Breast epithelium (tissue), 4 donors: ENCODE measurements at regions not wholly inside any gene's neighbourhood (a gene's known extent, or its start where the extent isn't known, plus 50 kb on each side); places are given as distances from the start of the nearest gene placed in this dataset.

ENCODE experiments used
- DNase-seq, 2 donors: peaks; one replicate each; pipeline ENCODE4 v3.0.0-alpha.2; 2019; ENCODE audit warnings: low spot score in 2 of 2
- H3K27ac ChIP-seq, 2 donors: fragments of 200-600 bp; sonication (generic) in 1 of 2; one replicate each; pipeline ENCODE4 v1.5.1; 2016 to 2019; ENCODE audit warnings: mild to moderate bottlenecking in 1 of 2
- H3K27me3 ChIP-seq, 2 donors: fragments of 200-600 bp; sonication (generic) in 1 of 2; one replicate each; pipeline versions ENCODE4 v1.5.1 to v1.6.0; 2017 to 2019; ENCODE audit warnings: control low read depth in 1 of 2, mild to moderate bottlenecking in 1 of 2
- H3K36me3 ChIP-seq: fragments of 200-600 bp; one replicate; pipeline ENCODE4 v1.5.1; 2019
- H3K4me1 ChIP-seq, 2 donors: fragments of 200-600 bp; sonication (generic); one replicate each; pipeline ENCODE4 v1.5.1; 2016 to 2019; ENCODE audit warnings: control low read depth in 1 of 2
- H3K4me3 ChIP-seq, 3 donors: fragments of 200-600 bp; sonication (generic); 1 replicate in 2 of 3; 2 replicates in 1 of 3; pipeline ENCODE4 v1.5.1; 2016 to 2019; ENCODE audit warnings: mild to moderate bottlenecking in 3 of 3, moderate library complexity in 2 of 3
- H3K9me3 ChIP-seq, 2 donors: fragments of 200-600 bp; sonication (generic) in 1 of 2; one replicate each; pipeline ENCODE4 v1.5.1; 2016 to 2019; ENCODE audit warnings: control low read depth in 1 of 2
- POLR2A ChIP-seq: fragments of 450-650 bp; IDR thresholded peaks from one replicate; pipeline ENCODE4 v1.6.1; 2016; ENCODE audit warnings: antibody characterized with exemption, mild to moderate bottlenecking, moderate library complexity
- POLR2AphosphoS5 ChIP-seq, 3 donors: sonication (generic); formaldehyde crosslinking; IDR thresholded peaks; one replicate each; pipeline ENCODE4 v1.6.1; 2017; ENCODE audit warnings: antibody characterized with exemption in 3 of 3
- intact Hi-C: fragments of 100-400 bp; cut with DNase I; formaldehyde crosslinking; loops from one replicate; pipeline ENCODE4 v1.15.1; 2023; ENCODE audit warnings: low total_unique reads
- TF ChIP-seq, protein P1 (sequence below), 3 donors: fragments of 450-650 bp; IDR thresholded peaks; one replicate each; pipeline ENCODE4 v1.5.1; 2016 to 2017; ENCODE audit warnings: antibody characterized with exemption in 3 of 3, mild to moderate bottlenecking in 3 of 3, moderate library complexity in 3 of 3

DNA sequence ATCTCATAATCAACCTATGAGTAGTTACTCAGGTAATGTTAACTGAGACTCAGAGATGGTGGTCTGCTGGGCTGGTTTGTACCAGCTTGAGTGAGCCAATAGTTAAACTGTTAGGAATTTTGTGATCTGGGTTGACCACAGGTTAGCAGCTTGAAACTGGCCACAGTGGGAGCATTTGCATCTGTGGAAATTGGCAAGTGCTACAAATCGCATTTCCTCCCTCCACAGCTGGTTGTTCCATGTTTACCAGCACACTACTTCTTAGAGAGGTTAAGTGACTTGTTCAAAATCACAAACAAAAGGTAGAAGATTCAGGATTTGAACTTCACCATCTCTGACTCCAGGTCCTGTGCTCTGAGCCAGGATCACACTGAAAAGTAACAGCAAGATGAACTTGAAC, 446.9 kb upstream of the CLINT1 start:
- intact Hi-C loops = no loop called here
- no peaks in the 10 kb centered on the region for H3K27me3 ChIP-seq
- TF ChIP-seq POLR2AphosphoS5 (IDR thresholded peaks at IDR 0.05) (no peak), POLR2A (no peak)
- TF ChIP-seq, protein P1, sequence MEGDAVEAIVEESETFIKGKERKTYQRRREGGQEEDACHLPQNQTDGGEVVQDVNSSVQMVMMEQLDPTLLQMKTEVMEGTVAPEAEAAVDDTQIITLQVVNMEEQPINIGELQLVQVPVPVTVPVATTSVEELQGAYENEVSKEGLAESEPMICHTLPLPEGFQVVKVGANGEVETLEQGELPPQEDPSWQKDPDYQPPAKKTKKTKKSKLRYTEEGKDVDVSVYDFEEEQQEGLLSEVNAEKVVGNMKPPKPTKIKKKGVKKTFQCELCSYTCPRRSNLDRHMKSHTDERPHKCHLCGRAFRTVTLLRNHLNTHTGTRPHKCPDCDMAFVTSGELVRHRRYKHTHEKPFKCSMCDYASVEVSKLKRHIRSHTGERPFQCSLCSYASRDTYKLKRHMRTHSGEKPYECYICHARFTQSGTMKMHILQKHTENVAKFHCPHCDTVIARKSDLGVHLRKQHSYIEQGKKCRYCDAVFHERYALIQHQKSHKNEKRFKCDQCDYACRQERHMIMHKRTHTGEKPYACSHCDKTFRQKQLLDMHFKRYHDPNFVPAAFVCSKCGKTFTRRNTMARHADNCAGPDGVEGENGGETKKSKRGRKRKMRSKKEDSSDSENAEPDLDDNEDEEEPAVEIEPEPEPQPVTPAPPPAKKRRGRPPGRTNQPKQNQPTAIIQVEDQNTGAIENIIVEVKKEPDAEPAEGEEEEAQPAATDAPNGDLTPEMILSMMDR (IDR thresholded peaks at IDR 0.05) = no peak
- no peaks in the 10 kb centered on the region for H3K4me1 ChIP-seq
- no peak for DNase-seq
- H3K4me3 ChIP-seq = no peak overlapping the region
- no peak overlapping the region for H3K27ac ChIP-seq
- no peaks in the 10 kb centered on the region for H3K9me3 ChIP-seq
- no peaks in the 10 kb centered on the region for H3K36me3 ChIP-seq

DNA sequence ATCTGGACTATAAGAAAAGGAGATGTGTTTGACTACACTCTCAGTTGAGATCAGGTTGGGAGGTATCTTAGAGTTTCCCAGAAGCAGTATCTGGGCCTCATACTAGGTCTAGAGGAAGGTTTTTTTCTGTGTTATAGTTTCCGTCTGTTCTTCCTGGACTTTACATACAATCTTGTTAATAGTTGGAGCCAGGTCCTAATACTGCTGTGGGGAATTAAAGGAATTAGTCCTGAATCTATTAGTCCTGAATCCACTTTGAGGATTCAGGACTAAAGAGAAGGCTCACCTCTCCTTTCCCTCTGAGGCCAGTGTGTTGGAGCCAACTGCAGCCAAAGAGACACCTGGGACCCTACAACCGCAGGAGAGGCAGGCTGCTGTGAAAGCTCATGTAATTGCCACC, 445.7 kb upstream of the CLINT1 start:
- H3K27ac ChIP-seq = no peak overlapping the region
- H3K36me3 ChIP-seq = no peaks in the 10 kb centered on the region
- intact Hi-C loops = no loop called here
- H3K4me3 ChIP-seq = no peak overlapping the region
- no peaks in the 10 kb centered on the region for H3K4me1 ChIP-seq
- no peaks in the 10 kb centered on the region for H3K9me3 ChIP-seq
- TF ChIP-seq, protein P1 (IDR thresholded peaks at IDR 0.05) = no peak
- TF ChIP-seq POLR2AphosphoS5 (IDR thresholded peaks at IDR 0.05) (no peak), POLR2A (no peak)
- H3K27me3 ChIP-seq = no peaks in the 10 kb centered on the region
- no peak for DNase-seq

DNA sequence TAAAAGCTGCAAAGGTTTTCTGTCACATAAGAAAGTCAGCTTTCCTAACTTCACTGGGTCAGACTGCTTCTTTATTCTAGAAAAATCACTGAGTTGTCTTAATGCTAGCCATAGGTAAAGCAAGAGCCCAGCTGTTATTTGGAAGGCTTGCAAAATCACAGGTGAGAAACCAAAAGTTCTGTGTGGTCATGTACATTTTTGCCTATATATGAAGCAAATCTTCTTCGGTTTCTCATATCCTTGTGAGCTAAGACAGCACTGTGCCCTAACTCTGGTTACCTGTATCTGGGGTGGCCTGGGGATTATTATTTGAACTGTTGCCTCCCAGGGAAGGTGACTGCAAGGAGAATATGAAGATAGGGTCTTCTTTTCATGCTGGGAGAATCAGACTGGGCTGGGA, 444.9 kb upstream of the CLINT1 start:
- no peak for TF ChIP-seq POLR2A
- intact Hi-C loops = no loop called here
- Histone ChIP-seq H3K4me3 (no peak overlapping the region), H3K27ac (no peak overlapping the region), H3K9me3 (no peaks in the 10 kb centered on the region), H3K36me3 (no peaks in the 10 kb centered on the region), H3K27me3 (no peaks in the 10 kb centered on the region), H3K4me1 (no peaks in the 10 kb centered on the region)
- DNase-seq = no peak

DNA sequence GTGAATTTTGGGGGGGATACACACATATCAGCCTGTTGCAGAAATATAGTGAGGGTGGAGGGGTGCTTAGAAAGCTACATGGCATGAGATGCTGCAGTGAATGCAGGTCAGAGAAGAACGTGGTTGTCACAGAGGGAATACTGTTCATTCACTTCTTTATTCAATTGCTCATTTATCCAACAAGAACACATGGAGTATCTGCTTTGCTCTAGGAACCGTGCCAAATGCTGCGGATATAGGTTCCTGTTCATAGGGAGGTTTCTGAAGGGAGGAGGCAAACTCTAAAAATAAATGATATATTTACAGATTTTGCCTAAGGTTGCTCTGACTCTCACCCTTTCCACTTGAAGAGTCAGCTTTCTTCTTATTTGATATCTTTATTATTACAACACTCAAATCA, 444.3 kb upstream of the CLINT1 start:
- TF ChIP-seq POLR2AphosphoS5 (IDR thresholded peaks at IDR 0.05) = no peak
- TF ChIP-seq, protein P1 (IDR thresholded peaks at IDR 0.05) = no peak
- no peak for TF ChIP-seq POLR2A
- Histone ChIP-seq H3K4me3 (no peak overlapping the region), H3K27ac (no peak overlapping the region), H3K36me3 (no peaks in the 10 kb centered on the region), H3K4me1 (no peaks in the 10 kb centered on the region), H3K27me3 (no peaks in the 10 kb centered on the region), H3K9me3 (no peaks in the 10 kb centered on the region)
- intact Hi-C loops = no loop called here
- DNase-seq = no peak

DNA sequence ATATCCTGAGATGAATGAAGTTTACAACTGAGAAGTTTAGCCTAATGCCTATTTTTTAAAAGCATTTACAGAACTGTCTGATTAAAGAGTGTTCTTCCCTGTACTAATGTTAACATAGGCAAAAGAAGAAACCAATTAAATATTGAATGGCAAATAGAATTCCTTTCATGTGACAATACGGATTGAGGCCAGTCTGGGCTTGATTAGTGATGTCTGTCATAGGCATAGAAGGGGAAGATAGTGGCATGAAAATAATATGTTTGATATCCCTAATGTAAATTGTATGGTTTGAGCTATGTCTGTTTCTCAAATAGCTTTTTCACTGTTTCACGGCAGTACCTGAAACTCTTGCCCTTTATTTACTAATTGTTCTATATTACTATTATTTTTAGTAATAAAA, 443.1 kb upstream of the CLINT1 start:
- TF ChIP-seq, protein P1 (IDR thresholded peaks at IDR 0.05) = no peak
- TF ChIP-seq POLR2A = no peak
- no peak for TF ChIP-seq POLR2AphosphoS5 (IDR thresholded peaks at IDR 0.05)

DNA sequence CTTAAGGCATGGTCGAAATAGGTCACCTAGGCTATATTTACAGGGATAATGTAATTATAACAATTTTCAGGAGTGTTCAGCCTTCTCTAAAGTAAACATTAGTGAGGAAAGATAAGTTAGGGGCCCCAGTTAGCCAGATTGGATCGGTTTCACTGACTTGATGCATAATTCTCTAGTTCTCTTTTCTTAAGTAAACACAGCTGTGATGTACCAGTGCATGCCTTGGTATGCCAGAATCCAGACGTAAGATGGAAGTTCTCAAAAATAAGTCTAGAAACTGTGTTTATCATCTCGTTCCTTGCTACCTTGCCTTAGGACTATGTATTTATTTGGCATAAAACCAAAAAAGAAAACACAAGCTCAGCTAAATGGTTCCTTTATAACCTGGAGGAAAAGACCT, 442.2 kb upstream of the CLINT1 start:
- H3K9me3 ChIP-seq = no peaks in the 10 kb centered on the region
- TF ChIP-seq POLR2AphosphoS5 (IDR thresholded peaks at IDR 0.05) (no peak), POLR2A (no peak)
- TF ChIP-seq, protein P1 (IDR thresholded peaks at IDR 0.05) = no peak
- H3K27ac ChIP-seq = no peak overlapping the region
- no peaks in the 10 kb centered on the region for H3K27me3 ChIP-seq
- intact Hi-C loops = no loop called here
- DNase-seq = no peak
- H3K4me3 ChIP-seq = no peak overlapping the region
- no peaks in the 10 kb centered on the region for H3K36me3 ChIP-seq
- H3K4me1 ChIP-seq = no peaks in the 10 kb centered on the region

More for the DNA sequence above, 443.1 kb upstream of the CLINT1 start:
- Histone ChIP-seq H3K9me3 (no peaks in the 10 kb centered on the region), H3K27me3 (no peaks in the 10 kb centered on the region), H3K4me3 (no peak overlapping the region), H3K4me1 (no peaks in the 10 kb centered on the region), H3K36me3 (no peaks in the 10 kb centered on the region), H3K27ac (no peak overlapping the region)
- intact Hi-C loops = no loop called here
- no peak for DNase-seq
